Calu3 (cell line): ENCODE measurements at regions not wholly inside any gene's neighbourhood (a gene's known extent, or its start where the extent isn't known, plus 50 kb on each side); places are given as distances from the start of the nearest gene placed in this dataset.
A peak's percentile ranks its signal among the peaks of the same experiment; 100 is the strongest.

Experiments used
- BruUV-seq: library from RNA; stranded (reverse); fragments of 400-500 nt; replicated peaks from 2 replicates; lab custom pipeline; 2021; lab: Mats Ljungman, UMichigan
- CTCF ChIA-PET: fragments of 300-600 bp; sonication (Branson Sonifier 250); formaldehyde crosslinking; loops from one replicate; lab custom pipeline; 2022; ENCODE audit warnings: antibody characterized with exemption; lab: Charles Lee
- DNase-seq: peaks from one replicate; pipeline ENCODE4 v3.0.0; 2022
- H3K27ac Mint-ChIP-seq: one replicate; pipeline ENCODE4 v1.8.0; 2022; ENCODE audit warnings: mixed read lengths; ENCODE audit not compliant: unreplicated experiment
- H3K27me3 Mint-ChIP-seq: one replicate; pipeline ENCODE4 v1.8.0; 2022; ENCODE audit warnings: mixed read lengths; ENCODE audit not compliant: unreplicated experiment
- H3K36me3 Mint-ChIP-seq: one replicate; pipeline ENCODE4 v1.8.0; 2022; ENCODE audit warnings: mild to moderate bottlenecking, moderate library complexity, mixed read lengths; ENCODE audit not compliant: insufficient read depth, unreplicated experiment
- H3K4me1 Mint-ChIP-seq: one replicate; pipeline ENCODE4 v1.8.0; 2022; ENCODE audit warnings: mild to moderate bottlenecking, low read depth, mixed read lengths; ENCODE audit not compliant: unreplicated experiment
- H3K4me3 Mint-ChIP-seq: one replicate; pipeline ENCODE4 v1.8.0; 2022; ENCODE audit warnings: mild to moderate bottlenecking, low read depth, moderate library complexity, mixed read lengths; ENCODE audit not compliant: unreplicated experiment
- H3K9me3 Mint-ChIP-seq: one replicate; pipeline ENCODE4 v1.8.0; 2022; ENCODE audit warnings: low read depth, mixed read lengths; ENCODE audit not compliant: unreplicated experiment
- CTCF ChIP-seq: fragments of 200-600 bp; IDR thresholded peaks from one replicate; pipeline ENCODE4 v1.8.0; 2022; ENCODE audit warnings: antibody characterized with exemption; ENCODE audit not compliant: unreplicated experiment
- intact Hi-C: fragments of 100-400 bp; cut with micrococcal nuclease; formaldehyde crosslinking; loops from one replicate; pipeline ENCODE4 v1.10.0; 2022; ENCODE audit not compliant: unreplicated experiment

- no peak for DNase-seq
- Mint-ChIP-seq H3K27ac (no peak overlapping the region), H3K36me3 (no peaks in the 10 kb centered on the region), H3K9me3 (peaks cover 9% of the 10 kb centered on the region), H3K4me3 (no peak overlapping the region), H3K4me1 (no peaks in the 10 kb centered on the region), H3K27me3 (no peaks in the 10 kb centered on the region)
- no TSS peak for BruUV-seq
- TF ChIP-seq CTCF = no peak
- intact Hi-C loops = no loop called here
- CTCF ChIA-PET = no interaction called here
These were observed 724.6 kb upstream of the CBLB start for GRCh38 chr3:106593381-106593780.

- Mint-ChIP-seq H3K36me3 (no peaks in the 10 kb centered on the region), H3K4me1 (peaks cover 23% of the 10 kb centered on the region), H3K27me3 (no peaks in the 10 kb centered on the region), H3K27ac (no peak overlapping the region), H3K9me3 (peaks cover 2% of the 10 kb centered on the region), H3K4me3 (no peak overlapping the region)
- peak; percentile 52 for TF ChIP-seq CTCF
- intact Hi-C loops = loop anchor here (1.0 to 5.0 kb wide), 3 partner anchors 275 to 923 kb away; no protein-coding TSS in a partner anchor
- no TSS peak for BruUV-seq
- CTCF ChIA-PET = interaction anchor here (1.1 kb wide), 1 partner anchor 252 kb away, joined by 3 read pairs; no protein-coding TSS in a partner anchor
- DNase-seq = peak; percentile 69
These were observed 741.0 kb upstream of the CBLB start for GRCh38 chr3:106609666-106610301.

- no peak for TF ChIP-seq CTCF
- Mint-ChIP-seq H3K4me3 (no peak overlapping the region), H3K36me3 (no peaks in the 10 kb centered on the region), H3K27me3 (no peaks in the 10 kb centered on the region), H3K27ac (peak overlapping the region; percentile 9), H3K4me1 (peaks cover 23% of the 10 kb centered on the region), H3K9me3 (peaks cover 2% of the 10 kb centered on the region)
- CTCF ChIA-PET = interaction anchor here (1.1 kb wide), 1 partner anchor 251 kb away, joined by 3 read pairs; no protein-coding TSS in a partner anchor
- no peak for DNase-seq
- intact Hi-C loops = loop anchor here (5.0 kb wide), 1 partner anchor 452 kb away; no protein-coding TSS in a partner anchor
- no TSS peak for BruUV-seq
These were observed 741.6 kb upstream of the CBLB start for GRCh38 chr3:106610362-106610959.

- intact Hi-C loops = loop anchor here (5.0 kb wide), 1 partner anchor 451 kb away; no protein-coding TSS in a partner anchor
- CTCF ChIA-PET = no interaction called here
- no peaks in the 10 kb centered on the region for H3K36me3 Mint-ChIP-seq
- no peak for DNase-seq
- H3K9me3 Mint-ChIP-seq = peaks cover 2% of the 10 kb centered on the region
- no peak overlapping the region for H3K4me3 Mint-ChIP-seq
- no peaks in the 10 kb centered on the region for H3K27me3 Mint-ChIP-seq
- H3K4me1 Mint-ChIP-seq = peaks cover 23% of the 10 kb centered on the region
- TF ChIP-seq CTCF = no peak
- no TSS peak for BruUV-seq
- peak overlapping the region; percentile 9 for H3K27ac Mint-ChIP-seq
These were observed 742.3 kb upstream of the CBLB start for GRCh38 chr3:106611116-106611515.
